Left lung (tissue), 4 donors: ENCODE measurements at regions not wholly inside any gene's neighbourhood (a gene's known extent, or its start where the extent isn't known, plus 50 kb on each side); places are given as distances from the start of the nearest gene placed in this dataset.

Experiments
- ATAC-seq: fragments of 200-7000 bp; cut with Tn5 transposase; one replicate; pipeline ENCODE4 v1.9.1; 2020; ENCODE audit warnings: moderate library complexity
- DNase-seq, 4 donors: peaks; one replicate each; pipeline ENCODE4 v3.0.0-alpha.2; 2013 to 2020
- H3K27ac ChIP-seq, 2 donors: fragments of 200-600 bp; sonication (generic) in 1 of 2; one replicate each; pipeline versions ENCODE4 v1.5.0 to v1.8.0; 2020 to 2021
- H3K27me3 ChIP-seq, 2 donors: fragments of 200-600 bp; sonication (generic) in 1 of 2; one replicate each; pipeline versions ENCODE4 v1.5.0 to v1.8.0; 2020 to 2021
- H3K36me3 ChIP-seq, 2 donors: fragments of 200-600 bp; sonication (generic) in 1 of 2; one replicate each; pipeline versions ENCODE4 v1.5.0 to v1.8.0; 2020 to 2021
- H3K4me1 ChIP-seq, 2 donors: fragments of 200-600 bp; one replicate each; pipeline ENCODE4 v1.8.0; 2021
- H3K4me3 ChIP-seq, 2 donors: fragments of 200-600 bp; sonication (generic) in 1 of 2; one replicate each; pipeline versions ENCODE4 v1.5.0 to v1.8.0; 2020 to 2021; ENCODE audit warnings: mild to moderate bottlenecking in 1 of 2
- H3K9me3 ChIP-seq, 2 donors: fragments of 200-600 bp; sonication (generic) in 1 of 2; one replicate each; pipeline versions ENCODE4 v1.5.0 to v1.8.0; 2020 to 2021
- CTCF ChIP-seq, 2 donors: fragments of 200-600 bp; sonication (generic) in 1 of 2; IDR thresholded peaks; one replicate each; pipeline versions ENCODE4 v1.5.0 to v1.8.0; 2021; ENCODE audit warnings: antibody characterized with exemption in 2 of 2
- intact Hi-C, 2 donors: fragments of 100-400 bp; cut with DNase I; formaldehyde crosslinking; loops; one replicate each; pipeline versions ENCODE4 v1.11.2 to v1.14.2; 2022
- donor health status: DM: no; HTN: yes; CAD: no.
- donor health status: DM: no; HTN: no; CAD: no.

DNA sequence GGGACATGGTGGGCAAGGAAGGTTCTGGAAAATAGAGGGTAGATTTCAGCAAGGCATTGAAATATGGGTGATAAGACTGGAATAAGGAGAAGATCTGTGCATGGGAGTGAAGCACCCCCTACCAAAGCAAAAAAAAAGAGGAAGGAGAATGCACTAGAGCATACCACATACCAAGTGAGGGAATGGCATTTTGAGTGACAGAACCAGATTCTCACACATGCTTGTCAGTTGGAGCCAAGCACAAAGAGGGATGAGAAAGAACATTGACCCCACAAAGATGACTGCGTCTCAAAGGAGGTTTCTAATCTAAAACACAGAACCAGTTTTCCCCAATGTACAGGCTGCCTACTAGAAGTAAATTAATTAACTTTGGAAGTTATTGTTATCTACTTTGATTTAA is 140.3 kb upstream of the SMAD1 start:
- no peaks in the 10 kb centered on the region for H3K4me1 ChIP-seq
- no peak for ATAC-seq
- intact Hi-C loops: no loop called here

GRCh38 chr4:145340071-145340675 is 141.5 kb upstream of the SMAD1 start:
- H3K4me3 ChIP-seq: no peak overlapping the region
- H3K27me3 ChIP-seq: no peaks in the 10 kb centered on the region
- TF ChIP-seq CTCF (IDR thresholded peaks at IDR 0.05): no peak
- no peaks in the 10 kb centered on the region for H3K9me3 ChIP-seq
- no peak overlapping the region for H3K27ac ChIP-seq
- peak in 1 of 4 donors; percentile 27 for DNase-seq
- intact Hi-C loops: no loop called here
- H3K36me3 ChIP-seq: no peaks in the 10 kb centered on the region
- ATAC-seq: no peak
- no peaks in the 10 kb centered on the region for H3K4me1 ChIP-seq

More for the DNA sequence above, 140.3 kb upstream of the SMAD1 start:
- Histone ChIP-seq H3K27ac (no peak overlapping the region), H3K36me3 (no peaks in the 10 kb centered on the region), H3K27me3 (no peaks in the 10 kb centered on the region), H3K4me3 (no peak overlapping the region), H3K9me3 (no peaks in the 10 kb centered on the region)
- DNase-seq: no peak
- no peak for TF ChIP-seq CTCF (IDR thresholded peaks at IDR 0.05)

DNA sequence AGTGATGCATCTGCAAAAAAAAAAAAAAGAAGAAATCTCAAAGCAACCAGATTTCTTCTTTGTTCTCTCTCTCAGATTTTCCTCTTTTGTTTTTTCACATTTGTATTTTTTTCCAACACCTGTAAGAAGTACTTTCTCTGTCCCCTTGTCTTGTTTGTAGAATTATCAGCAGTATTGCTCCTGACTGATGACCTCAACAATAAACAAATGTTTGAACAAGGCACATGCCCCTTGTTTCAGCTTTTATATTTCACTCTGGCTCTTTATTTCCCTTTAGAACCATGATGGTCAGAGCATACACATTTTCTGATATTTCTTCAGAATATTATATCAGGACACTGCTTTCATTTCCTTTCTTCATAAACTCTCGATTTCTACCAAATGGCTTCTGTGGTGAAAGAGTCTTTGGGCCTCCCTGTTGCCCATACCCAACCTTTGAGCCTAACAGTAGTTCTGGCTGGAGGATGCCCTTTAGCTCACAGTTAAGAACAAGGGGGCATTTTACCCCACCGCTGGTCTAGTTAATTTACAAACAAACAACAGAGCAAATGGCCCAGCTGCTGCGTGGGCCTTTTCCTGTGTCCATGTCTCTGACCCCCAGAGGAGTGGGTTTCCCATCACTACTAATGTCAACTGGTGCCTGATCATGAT is 142.5 kb upstream of the SMAD1 start:
- no peak for TF ChIP-seq CTCF (IDR thresholded peaks at IDR 0.05)
- Histone ChIP-seq H3K4me1 (no peaks in the 10 kb centered on the region), H3K9me3 (no peaks in the 10 kb centered on the region), H3K36me3 (no peaks in the 10 kb centered on the region), H3K27ac (no peak overlapping the region), H3K4me3 (no peak overlapping the region), H3K27me3 (no peaks in the 10 kb centered on the region)
- no peak for ATAC-seq
- no peak for DNase-seq
- intact Hi-C loops: no loop called here

- ATAC-seq: no peak
- H3K4me3 ChIP-seq: no peak overlapping the region
- H3K9me3 ChIP-seq: no peaks in the 10 kb centered on the region
- no peak for DNase-seq
- H3K36me3 ChIP-seq: no peaks in the 10 kb centered on the region
- H3K4me1 ChIP-seq: no peaks in the 10 kb centered on the region
- TF ChIP-seq CTCF (IDR thresholded peaks at IDR 0.05): no peak
- intact Hi-C loops: no loop called here
- H3K27ac ChIP-seq: no peak overlapping the region
- no peaks in the 10 kb centered on the region for H3K27me3 ChIP-seq
Observed at GRCh38 chr4:145338568-145338967, 143.1 kb upstream of the SMAD1 start.

DNA sequence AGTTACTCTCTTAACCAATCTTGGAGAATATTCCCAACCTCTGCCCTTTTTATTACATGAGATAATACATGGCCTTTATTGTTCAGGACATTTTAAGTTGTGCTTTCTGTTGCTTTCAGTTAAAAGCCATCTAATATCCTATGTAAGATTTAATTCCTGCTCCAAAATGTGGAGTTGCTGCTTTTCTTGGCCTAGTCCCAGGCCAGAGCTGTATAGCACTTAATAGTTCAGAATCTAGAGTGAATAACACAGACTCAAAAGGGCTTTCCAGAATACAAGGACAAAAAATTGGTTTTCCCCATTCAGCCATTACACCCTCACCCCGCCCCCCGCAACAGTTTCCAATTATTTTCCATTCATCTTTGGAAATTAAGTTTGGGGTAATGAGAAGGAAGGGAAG is 144.3 kb upstream of the SMAD1 start:
- Histone ChIP-seq H3K9me3 (no peaks in the 10 kb centered on the region), H3K4me3 (no peak overlapping the region), H3K4me1 (no peaks in the 10 kb centered on the region), H3K27ac (no peak overlapping the region), H3K27me3 (no peaks in the 10 kb centered on the region), H3K36me3 (no peaks in the 10 kb centered on the region)
- intact Hi-C loops: no loop called here
- ATAC-seq (no peak), DNase-seq (no peak)
- TF ChIP-seq CTCF (IDR thresholded peaks at IDR 0.05): no peak
